ENCODE measurements at regions not wholly inside any gene's neighbourhood (a gene's known extent, or its start where the extent isn't known, plus 50 kb on each side); places are given as distances from the start of the nearest gene placed in this dataset.

DNA sequence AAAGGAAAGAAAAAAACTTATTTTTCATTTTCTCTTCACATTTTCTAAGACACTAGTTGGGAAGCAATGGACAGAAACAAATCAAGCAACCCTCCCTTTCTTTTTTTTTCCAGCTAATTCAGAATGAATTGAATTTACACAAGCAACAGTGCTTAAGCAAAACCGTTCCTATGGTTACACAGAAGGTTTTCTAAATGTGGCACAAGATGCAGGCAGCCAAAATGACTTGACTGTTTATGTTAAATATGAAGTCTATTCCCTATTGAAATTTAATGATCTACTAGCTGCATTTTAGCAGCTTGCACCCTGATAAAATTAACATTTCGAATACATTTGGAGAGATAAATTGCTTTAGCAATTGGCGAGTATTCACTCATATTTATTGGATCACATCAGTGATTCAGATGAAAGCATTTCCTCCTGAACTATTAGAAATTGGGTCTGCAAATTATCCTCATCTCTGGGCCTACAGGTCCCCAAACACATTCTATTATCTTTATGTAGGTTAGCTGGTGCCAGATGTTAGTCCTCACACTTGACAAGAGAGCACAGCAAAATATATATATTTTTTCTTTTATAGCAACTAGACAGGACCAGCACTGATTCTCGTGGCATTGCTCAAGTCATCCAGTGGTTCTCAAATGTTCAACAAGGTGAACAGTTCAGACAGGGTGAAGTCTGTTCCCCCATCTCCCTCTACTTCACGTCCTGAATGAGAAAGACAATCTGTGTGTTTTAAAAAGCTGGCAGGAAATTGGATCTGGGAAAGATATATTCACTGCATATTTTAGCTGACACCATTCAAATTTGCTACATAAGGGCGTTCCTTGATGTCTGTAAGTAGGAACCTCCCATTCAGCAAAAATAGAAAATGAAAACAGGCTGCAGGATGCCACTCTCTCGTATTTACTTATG, 463.6 kb upstream of the KCNMB2 start:
- H3K4me2 ChIP-seq (ENCODE audit: low read depth, low read length) = no peak overlapping the region
- WGBS (ENCODE audit: low lambda C conversion rate) = 2% methylated on average over 7 of the region's 7 CpGs
- intact Hi-C loops (cut with micrococcal nuclease; ENCODE audit: unreplicated experiment) (no loop called here), in situ Hi-C loops (cut with HindIII; ENCODE audit: extremely low pct_ligation_motif_present, low pct_unique_long_range_greater_than_20kb) (no loop called here)
- no peak overlapping the region for H3K4me3 ChIP-seq (replicated peaks in 1 of 3; ENCODE audit: insufficient read depth in 1 of 3, low read depth in 2 of 3, low read length in 3 of 3)
- ChIA-PET POLR2A (no interaction called here), CTCF (ENCODE audit: low intra/inter-chr PET ratio, low total read pairs) (no interaction called here)
- FAIRE-seq (no peak), DNase-seq (ENCODE audit: low spot score) (no peak), ATAC-seq (no peak)
- H3K79me2 ChIP-seq (ENCODE audit: insufficient read depth, low read length) = no peaks in the 10 kb centered on the region
- H4K20me1 ChIP-seq (ENCODE audit: insufficient read depth, low read length) = no peaks in the 10 kb centered on the region
- no TSS peak for BruUV-seq (replicated peaks)
- no peaks in the 10 kb centered on the region for H3K27me3 ChIP-seq (ENCODE audit: control insufficient read depth in 1 of 2, insufficient read depth in 2 of 2, low read length in 2 of 2)
- TF ChIP-seq MAFK (conservative IDR thresholded peaks at IDR 0.05 in 1 of 2, IDR thresholded peaks at IDR 0.05 in 1 of 2; ENCODE audit: low read length in 2 of 2) (0 out of 4 replicates have a peak, but pooled peaks of 1 of the 2 experiments have one; percentile 24), PHF8 (CRISPR knock-in tag; IDR thresholded peaks at IDR 0.05) (no peak)
- no peaks in the 10 kb centered on the region for H3K36me3 ChIP-seq (replicated peaks in 1 of 2; ENCODE audit: control insufficient read depth in 1 of 2, insufficient read depth in 2 of 2, low read length in 2 of 2)
- H2AFZ ChIP-seq (ENCODE audit: low read length) = no peak overlapping the region
- H3K9ac ChIP-seq (ENCODE audit: insufficient read depth, low read depth, low read length) = no peak overlapping the region
- H3K4me1 ChIP-seq (ENCODE audit: insufficient read depth, low read length) = no peaks in the 10 kb centered on the region
- no peak overlapping the region for H3K27ac ChIP-seq (ENCODE audit: extremely low read length, insufficient read depth, low read length)
- H3K9me3 ChIP-seq (ENCODE audit: low read length) = no peaks in the 10 kb centered on the region

GRCh38 chr3:178073366-178073765, 462.9 kb upstream of the KCNMB2 start:
- Histone ChIP-seq H3K36me3 (replicated peaks in 1 of 2; ENCODE audit: control insufficient read depth in 1 of 2, insufficient read depth in 2 of 2, low read length in 2 of 2) (no peaks in the 10 kb centered on the region), H3K9ac (ENCODE audit: insufficient read depth, low read depth, low read length) (no peak overlapping the region), H2AFZ (ENCODE audit: low read length) (no peak overlapping the region), H3K79me2 (ENCODE audit: insufficient read depth, low read length) (no peaks in the 10 kb centered on the region), H3K4me3 (replicated peaks in 1 of 3; ENCODE audit: insufficient read depth in 1 of 3, low read depth in 2 of 3, low read length in 3 of 3) (no peak overlapping the region), H3K4me1 (ENCODE audit: insufficient read depth, low read length) (no peaks in the 10 kb centered on the region), H3K27me3 (ENCODE audit: control insufficient read depth in 1 of 2, insufficient read depth in 2 of 2, low read length in 2 of 2) (no peaks in the 10 kb centered on the region), H3K4me2 (ENCODE audit: low read depth, low read length) (no peak overlapping the region), H3K9me3 (ENCODE audit: low read length) (no peaks in the 10 kb centered on the region), H4K20me1 (ENCODE audit: insufficient read depth, low read length) (no peaks in the 10 kb centered on the region), H3K27ac (ENCODE audit: extremely low read length, insufficient read depth, low read length) (no peak overlapping the region)
- WGBS (ENCODE audit: low lambda C conversion rate) = 2% methylated on average over 3 of the region's 3 CpGs
- DNase-seq (ENCODE audit: low spot score) (no peak), ATAC-seq (no peak), FAIRE-seq (no peak)
- intact Hi-C loops (cut with micrococcal nuclease; ENCODE audit: unreplicated experiment) (no loop called here), in situ Hi-C loops (cut with HindIII; ENCODE audit: extremely low pct_ligation_motif_present, low pct_unique_long_range_greater_than_20kb) (no loop called here)
- ChIA-PET POLR2A (no interaction called here), CTCF (ENCODE audit: low intra/inter-chr PET ratio, low total read pairs) (no interaction called here)
- no TSS peak for BruUV-seq (replicated peaks)
- TF ChIP-seq ZFP37 (CRISPR knock-in tag; IDR thresholded peaks at IDR 0.05; ENCODE audit: borderline replicate concordance) (no peak), CHCHD3 (CRISPR knock-in tag; IDR thresholded peaks at IDR 0.05) (no peak), SNAPC4 (CRISPR knock-in tag; IDR thresholded peaks at IDR 0.05) (no peak), EHMT2 (IDR thresholded peaks at IDR 0.05; ENCODE audit: borderline replicate concordance, low read depth, low read length) (no peak), ZNF562 (CRISPR knock-in tag; IDR thresholded peaks at IDR 0.05; ENCODE audit: borderline replicate concordance) (no peak), ZKSCAN1 (IDR thresholded peaks at IDR 0.05; ENCODE audit: low read length) (no peak), KLF15 (CRISPR knock-in tag; IDR thresholded peaks at IDR 0.05; ENCODE audit: borderline replicate concordance) (no peak)
- TF ChIP-seq, protein P1, sequence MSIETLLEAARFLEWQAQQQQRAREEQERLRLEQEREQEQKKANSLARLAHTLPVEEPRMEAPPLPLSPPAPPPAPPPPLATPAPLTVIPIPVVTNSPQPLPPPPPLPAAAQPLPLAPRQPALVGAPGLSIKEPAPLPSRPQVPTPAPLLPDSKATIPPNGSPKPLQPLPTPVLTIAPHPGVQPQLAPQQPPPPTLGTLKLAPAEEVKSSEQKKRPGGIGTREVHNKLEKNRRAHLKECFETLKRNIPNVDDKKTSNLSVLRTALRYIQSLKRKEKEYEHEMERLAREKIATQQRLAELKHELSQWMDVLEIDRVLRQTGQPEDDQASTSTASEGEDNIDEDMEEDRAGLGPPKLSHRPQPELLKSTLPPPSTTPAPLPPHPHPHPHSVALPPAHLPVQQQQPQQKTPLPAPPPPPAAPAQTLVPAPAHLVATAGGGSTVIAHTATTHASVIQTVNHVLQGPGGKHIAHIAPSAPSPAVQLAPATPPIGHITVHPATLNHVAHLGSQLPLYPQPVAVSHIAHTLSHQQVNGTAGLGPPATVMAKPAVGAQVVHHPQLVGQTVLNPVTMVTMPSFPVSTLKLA (IDR thresholded peaks at IDR 0.05) = no peak
